ENCODE measurements at regions not wholly inside any gene's neighbourhood (a gene's known extent, or its start where the extent isn't known, plus 50 kb on each side); places are given as distances from the start of the nearest gene placed in this dataset.

GRCh38 chr4:81580346-81580993 is 108.8 kb upstream of the RASGEF1B start:
- H3K36me3 ChIP-seq (replicated peaks in 1 of 2; ENCODE audit: control extremely low read depth in 1 of 2, control insufficient read depth in 1 of 2, extremely low read depth in 1 of 2, insufficient read depth in 2 of 2, low read length in 1 of 2): no peaks in the 10 kb centered on the region
- no peaks in the 10 kb centered on the region for H3K79me2 ChIP-seq (ENCODE audit: control insufficient read depth, insufficient read depth, low read length)
- no peaks in the 10 kb centered on the region for H3K27me3 Mint-ChIP-seq
- H3K4me1 ChIP-seq (ENCODE audit: control insufficient read depth in 2 of 2, insufficient read depth in 2 of 2, low read length in 2 of 2): peaks cover 0 to 5% of the 10 kb centered on the region in 2 donors
- H3K4me3 ChIP-seq (ENCODE audit: control extremely low read depth in 1 of 5, extremely low read depth in 1 of 5, insufficient read depth in 1 of 5, low read depth in 2 of 5, low read length in 4 of 5): no peak overlapping the region
- DNase-seq (no peak), ATAC-seq (ENCODE audit: low read depth) (no peak)
- H3K4me1 Mint-ChIP-seq: peaks cover 7% of the 10 kb centered on the region
- ChIA-PET CTCF (no interaction called here), POLR2A (no interaction called here)
- H3K4me3 Mint-ChIP-seq: no peak overlapping the region
- no peaks in the 10 kb centered on the region for H4K20me1 ChIP-seq (ENCODE audit: control insufficient read depth, insufficient read depth, low read length, poor library complexity, severe bottlenecking)
- 98% methylated on average over 20 of the region's 26 CpGs for WGBS (ENCODE audit: insufficient coverage)
- no peaks in the 10 kb centered on the region for H3K9me3 Mint-ChIP-seq (ENCODE audit: insufficient read depth)
- no peak for TF ChIP-seq EZH2 (IDR thresholded peaks at IDR 0.05; ENCODE audit: borderline replicate concordance, insufficient read depth, low read depth, low read length, poor library complexity, severe bottlenecking)
- TF ChIP-seq, protein P1, sequence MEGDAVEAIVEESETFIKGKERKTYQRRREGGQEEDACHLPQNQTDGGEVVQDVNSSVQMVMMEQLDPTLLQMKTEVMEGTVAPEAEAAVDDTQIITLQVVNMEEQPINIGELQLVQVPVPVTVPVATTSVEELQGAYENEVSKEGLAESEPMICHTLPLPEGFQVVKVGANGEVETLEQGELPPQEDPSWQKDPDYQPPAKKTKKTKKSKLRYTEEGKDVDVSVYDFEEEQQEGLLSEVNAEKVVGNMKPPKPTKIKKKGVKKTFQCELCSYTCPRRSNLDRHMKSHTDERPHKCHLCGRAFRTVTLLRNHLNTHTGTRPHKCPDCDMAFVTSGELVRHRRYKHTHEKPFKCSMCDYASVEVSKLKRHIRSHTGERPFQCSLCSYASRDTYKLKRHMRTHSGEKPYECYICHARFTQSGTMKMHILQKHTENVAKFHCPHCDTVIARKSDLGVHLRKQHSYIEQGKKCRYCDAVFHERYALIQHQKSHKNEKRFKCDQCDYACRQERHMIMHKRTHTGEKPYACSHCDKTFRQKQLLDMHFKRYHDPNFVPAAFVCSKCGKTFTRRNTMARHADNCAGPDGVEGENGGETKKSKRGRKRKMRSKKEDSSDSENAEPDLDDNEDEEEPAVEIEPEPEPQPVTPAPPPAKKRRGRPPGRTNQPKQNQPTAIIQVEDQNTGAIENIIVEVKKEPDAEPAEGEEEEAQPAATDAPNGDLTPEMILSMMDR (IDR thresholded peaks at IDR 0.05): no peak
- H3K27me3 ChIP-seq (replicated peaks in 1 of 4; ENCODE audit: control extremely low read depth in 1 of 4, control insufficient read depth in 3 of 4, insufficient read depth in 4 of 4, low read length in 3 of 4): no peaks in the 10 kb centered on the region
- intact Hi-C loops (cut with micrococcal nuclease): no loop called here
- no peak overlapping the region for H3K4me2 ChIP-seq (replicated peaks; ENCODE audit: low read depth, low read length, poor library complexity, severe bottlenecking)
- H2AFZ ChIP-seq (ENCODE audit: insufficient read depth, low read depth, low read length, poor library complexity, severe bottlenecking): no peak overlapping the region
- peaks cover 0 to 12% (median 0%) of the 10 kb centered on the region in 3 donors for H3K9me3 ChIP-seq (ENCODE audit: control extremely low read depth in 1 of 3, control insufficient read depth in 2 of 3, insufficient read depth in 1 of 3, low read length in 2 of 3)
- H3K9ac ChIP-seq (ENCODE audit: low read length): no peak overlapping the region
- H3K27ac ChIP-seq (ENCODE audit: low read length in 2 of 2): no peak overlapping the region
- H3K27ac Mint-ChIP-seq: no peak overlapping the region

GRCh38 chr4:81577392-81577791 is 105.7 kb upstream of the RASGEF1B start:
- CTCF ChIA-PET: interaction anchor here (0.6 to 1.7 kb wide), 5 partner anchors 9 to 1429 kb away, joined by 3 to 5 read pairs (median 3); no protein-coding TSS in a partner anchor
- no peak for TF ChIP-seq EZH2 (IDR thresholded peaks at IDR 0.05; ENCODE audit: borderline replicate concordance, insufficient read depth, low read depth, low read length, poor library complexity, severe bottlenecking)
- TF ChIP-seq, protein P1 (IDR thresholded peaks at IDR 0.05): no peak

More at GRCh38 chr4:81577392-81577791, 105.7 kb upstream of the RASGEF1B start:
- ATAC-seq (ENCODE audit: low read depth) (no peak), DNase-seq (no peak)
- Histone ChIP-seq H3K4me2 (replicated peaks; ENCODE audit: low read depth, low read length, poor library complexity, severe bottlenecking) (no peak overlapping the region), H3K4me3 (ENCODE audit: control extremely low read depth in 1 of 5, extremely low read depth in 1 of 5, insufficient read depth in 1 of 5, low read depth in 2 of 5, low read length in 4 of 5) (no peak overlapping the region), H3K9me3 (ENCODE audit: control extremely low read depth in 1 of 3, control insufficient read depth in 2 of 3, insufficient read depth in 1 of 3, low read length in 2 of 3) (peaks cover 0 to 12% (median 0%) of the 10 kb centered on the region in 3 donors), H3K4me1 (ENCODE audit: control insufficient read depth in 2 of 2, insufficient read depth in 2 of 2, low read length in 2 of 2) (peaks cover 17 to 22% of the 10 kb centered on the region in 2 donors), H3K27me3 (replicated peaks in 1 of 4; ENCODE audit: control extremely low read depth in 1 of 4, control insufficient read depth in 3 of 4, insufficient read depth in 4 of 4, low read length in 3 of 4) (no peaks in the 10 kb centered on the region), H3K27ac (ENCODE audit: low read length in 2 of 2) (no peak overlapping the region), H2AFZ (ENCODE audit: insufficient read depth, low read depth, low read length, poor library complexity, severe bottlenecking) (no peak overlapping the region), H4K20me1 (ENCODE audit: control insufficient read depth, insufficient read depth, low read length, poor library complexity, severe bottlenecking) (no peaks in the 10 kb centered on the region), H3K36me3 (replicated peaks in 1 of 2; ENCODE audit: control extremely low read depth in 1 of 2, control insufficient read depth in 1 of 2, extremely low read depth in 1 of 2, insufficient read depth in 2 of 2, low read length in 1 of 2) (no peaks in the 10 kb centered on the region), H3K79me2 (ENCODE audit: control insufficient read depth, insufficient read depth, low read length) (no peaks in the 10 kb centered on the region), H3K9ac (ENCODE audit: low read length) (no peak overlapping the region)
- intact Hi-C loops (cut with micrococcal nuclease): no loop called here
- WGBS (ENCODE audit: insufficient coverage): 40% methylated on average over 1 of the region's 1 CpG
- H3K27me3 Mint-ChIP-seq: no peaks in the 10 kb centered on the region
- H3K9me3 Mint-ChIP-seq (ENCODE audit: insufficient read depth): no peaks in the 10 kb centered on the region
- peaks cover 27% of the 10 kb centered on the region for H3K4me1 Mint-ChIP-seq
- peak overlapping the region; percentile 27 for H3K27ac Mint-ChIP-seq
- no peak overlapping the region for H3K4me3 Mint-ChIP-seq
- POLR2A ChIA-PET: no interaction called here
